GM13976 (cell line): ENCODE measurements at regions not wholly inside any gene's neighbourhood (a gene's known extent, or its start where the extent isn't known, plus 50 kb on each side); places are given as distances from the start of the nearest gene placed in this dataset.
A peak's percentile ranks its signal among the peaks of the same experiment; 100 is the strongest.
"Not testable (repeated sequence)": the region's sequence is repeated elsewhere in the genome, so short reads cannot be mapped to it uniquely, and the experiment has no call there.

Source experiments
- DNase-seq: peaks from one replicate; pipeline ENCODE4 v3.0.0; 2012; ENCODE audit warnings: low spot score
- CTCF ChIP-seq: IDR thresholded peaks from 2 replicates; pipeline ENCODE4 v1.5.1; 2012; ENCODE audit warnings: borderline replicate concordance, mild to moderate bottlenecking; ENCODE audit not compliant: insufficient read depth; ENCODE audit errors: extremely low read depth, missing control alignments, control extremely low read depth
- in situ Hi-C: fragments of 300-500 bp; cut with MboI; formaldehyde crosslinking; loops from one replicate; pipeline ENCODE4 v1.12.0; 2022; ENCODE audit warnings: low sequenced_read_pairs, mixed read lengths, inconsistent platforms; ENCODE audit not compliant: unreplicated experiment

- no peak for DNase-seq
- in situ Hi-C loops: no loop called here
- TF ChIP-seq CTCF: no peak
Measured at GRCh38 chr12:97985834-97986233, 523.2 kb downstream of the RMST start.

GRCh38 chr12:97988588-97988987 is 526.0 kb downstream of the RMST start:
- in situ Hi-C loops, DNase-seq: not testable (repeated sequence)

GRCh38 chr12:97989366-97989940 is 525.9 kb upstream of the TMPO start:
- in situ Hi-C loops: no loop called here
- no peak for DNase-seq
- TF ChIP-seq CTCF: no peak

GRCh38 chr12:97994746-97995484 is 520.5 kb upstream of the TMPO start:
- TF ChIP-seq CTCF: no peak
- in situ Hi-C loops: no loop called here
- DNase-seq: no peak

- in situ Hi-C loops: no loop called here
- TF ChIP-seq CTCF: no peak
- no peak for DNase-seq
Measured at GRCh38 chr12:97995559-97995958, 519.8 kb upstream of the TMPO start.

- DNase-seq: no peak
- no peak for TF ChIP-seq CTCF
- in situ Hi-C loops: no loop called here
Measured at GRCh38 chr12:98001430-98001829, 514.0 kb upstream of the TMPO start.

- in situ Hi-C loops: no loop called here
- DNase-seq: peak; percentile 26
- TF ChIP-seq CTCF: peak; percentile 55
Measured at GRCh38 chr12:98002887-98003493, 512.4 kb upstream of the TMPO start.
